ENCODE measurements at regions not wholly inside any gene's neighbourhood (a gene's known extent, or its start where the extent isn't known, plus 50 kb on each side); places are given as distances from the start of the nearest gene placed in this dataset.

GRCh38 chr2:123777116-123777515 is 248.0 kb upstream of the CNTNAP5 start:
- no peak overlapping the region for H3K4me2 ChIP-seq
- H3K27ac Mint-ChIP-seq = no peak overlapping the region
- no peaks in the 10 kb centered on the region for H3K4me1 ChIP-seq (ENCODE audit: insufficient read depth)
- H3K27ac ChIP-seq (ENCODE audit: low read depth) = no peak overlapping the region
- no peak overlapping the region for H3K4me3 Mint-ChIP-seq
- DNase-seq (ENCODE audit: low spot score) (no peak), ATAC-seq (no peak)
- H3F3A ChIP-seq (replicated peaks; ENCODE audit: low read depth) = no peaks in the 10 kb centered on the region
- H3K27me3 Mint-ChIP-seq (ENCODE audit: insufficient read depth, low read depth, poor library complexity) = no peaks in the 10 kb centered on the region
- H2AFZ ChIP-seq = no peak overlapping the region
- TF ChIP-seq STAT1 (IDR thresholded peaks at IDR 0.05; ENCODE audit: unreplicated experiment) (no peak), ZNF114 (CRISPR knock-in tag; IDR thresholded peaks at IDR 0.05) (no peak), JUNB (IDR thresholded peaks at IDR 0.05; ENCODE audit: unreplicated experiment) (no peak), NANOG (IDR thresholded peaks at IDR 0.05; ENCODE audit: borderline replicate concordance) (no peak), POLR2AphosphoS5 (IDR thresholded peaks at IDR 0.05; ENCODE audit: low read depth) (no peak), ETS1 (IDR thresholded peaks at IDR 0.05) (no peak), ZNF331 (CRISPR knock-in tag; IDR thresholded peaks at IDR 0.05; ENCODE audit: low read depth) (no peak), REST (IDR thresholded peaks at IDR 0.05; ENCODE audit: unreplicated experiment) (no peak), CREB1 (CRISPR knock-in tag; IDR thresholded peaks at IDR 0.05; ENCODE audit: low read depth) (no peak), EZH2 (IDR thresholded peaks at IDR 0.05; ENCODE audit: low read depth, unreplicated experiment) (no peak), EZH2phosphoT487 (IDR thresholded peaks at IDR 0.05; ENCODE audit: unreplicated experiment) (no peak), ZNF462 (CRISPR knock-in tag; IDR thresholded peaks at IDR 0.05) (no peak), CTCF (conservative IDR thresholded peaks at IDR 0.05; ENCODE audit: low read depth in 2 of 2) (no peak)
- H3K27me3 ChIP-seq (ENCODE audit: insufficient read depth) = no peaks in the 10 kb centered on the region
- no peaks in the 10 kb centered on the region for H3K4me1 Mint-ChIP-seq
- peaks cover 2% of the 10 kb centered on the region; the same call in 1 of the 3 replicates for H3K36me3 Mint-ChIP-seq (ENCODE audit: low read depth)
- peaks cover 5% of the 10 kb centered on the region; the same call in 1 of the 2 replicates for H3K9me2 ChIP-seq (ENCODE audit: insufficient read depth)
- H3K4me3 ChIP-seq = no peak overlapping the region
- no peaks in the 10 kb centered on the region for H4K20me1 ChIP-seq (replicated peaks; ENCODE audit: insufficient read depth)
- no peaks in the 10 kb centered on the region for H3K36me3 ChIP-seq (ENCODE audit: insufficient read depth)
- H3K9me3 Mint-ChIP-seq = peaks cover 5% of the 10 kb centered on the region; the same call in 1 of the 3 replicates
- no peaks in the 10 kb centered on the region for H3K79me2 ChIP-seq (replicated peaks; ENCODE audit: insufficient read depth)

Data from GM23338 (cell line).